ENCODE measurements at regions not wholly inside any gene's neighbourhood (a gene's known extent, or its start where the extent isn't known, plus 50 kb on each side); places are given as distances from the start of the nearest gene placed in this dataset.

- no peaks in the 10 kb centered on the region for H3K23me2 ChIP-seq (ENCODE audit: low read depth, low read length)
- no peak overlapping the region for H4K91ac ChIP-seq (replicated peaks; ENCODE audit: insufficient read length, low read length)
- no peak overlapping the region for H2BK5ac ChIP-seq (ENCODE audit: low read depth, low read length)
- H3K18ac ChIP-seq (ENCODE audit: extremely low read depth, low read length): no peak overlapping the region
- H4K5ac ChIP-seq (ENCODE audit: insufficient read length, low read depth, low read length): no peak overlapping the region
- H3K4me1 ChIP-seq (replicated peaks in 1 of 4; ENCODE audit: control insufficient read depth in 3 of 4, insufficient read depth in 4 of 4, low read length in 3 of 4): no peaks in the 10 kb centered on the region
- 93% methylated on average over 4 of the region's 4 CpGs; no CpG with 5 or more reads in 1 of the 2 experiments for WGBS, 2 experiments (ENCODE audit: extremely low coverage in 1 of 2, insufficient coverage in 1 of 2, insufficient read length in 1 of 2, insufficient replicate concordance in 2 of 2, low coverage in 1 of 2, low lambda C conversion rate in 2 of 2, missing lambda C conversion rate in 1 of 2)
- DNase-seq (ENCODE audit: low read depth in 1 of 2, low spot score in 2 of 2): no peak
- no peak overlapping the region for H2AK5ac ChIP-seq (ENCODE audit: low read depth, low read length)
- no peak overlapping the region for H3K14ac ChIP-seq (ENCODE audit: insufficient read length)
- no peaks in the 10 kb centered on the region for H3K27me3 ChIP-seq (replicated peaks in 1 of 4; ENCODE audit: control insufficient read depth in 3 of 4, extremely low read depth in 1 of 4, insufficient read depth in 3 of 4, low read length in 3 of 4)
- no peak overlapping the region for H2BK15ac ChIP-seq (ENCODE audit: low read length)
- no peak overlapping the region for H3K23ac ChIP-seq (ENCODE audit: insufficient read length)
- H3K79me2 ChIP-seq (ENCODE audit: control insufficient read depth in 1 of 2, insufficient read depth in 2 of 2, low read length in 2 of 2): no peaks in the 10 kb centered on the region
- no peak overlapping the region for H2BK12ac ChIP-seq (ENCODE audit: low read depth, low read length)
- H3K27ac ChIP-seq (ENCODE audit: low read depth, low read length): no peak overlapping the region
- H3K4me3 ChIP-seq (ENCODE audit: extremely low read depth in 1 of 4, insufficient read depth in 2 of 4, low read depth in 3 of 4, low read length in 4 of 4): no peak overlapping the region
- H3K9ac ChIP-seq (replicated peaks in 1 of 4; ENCODE audit: extremely low read depth in 1 of 4, low read depth in 3 of 4, low read length in 3 of 4): no peak overlapping the region
- TF ChIP-seq RAD21 (IDR thresholded peaks at IDR 0.05 in 1 of 2, conservative IDR thresholded peaks at IDR 0.05 in 1 of 2; ENCODE audit: low read depth in 2 of 2, low read length in 2 of 2): peak; percentile 35 to 51
- TF ChIP-seq CREB1 (IDR thresholded peaks at IDR 0.05): no peak
- TF ChIP-seq CHD1 (IDR thresholded peaks at IDR 0.05; ENCODE audit: low read depth, low read length): no peak
- TF ChIP-seq BCL11A (IDR thresholded peaks at IDR 0.05; ENCODE audit: low read depth in 2 of 2, low read length in 2 of 2): no peak
- no peak for TF ChIP-seq HDAC2 (IDR thresholded peaks at IDR 0.05; ENCODE audit: borderline replicate concordance in 1 of 2, low read depth in 2 of 2, low read length in 2 of 2)
- TF ChIP-seq EGR1 (IDR thresholded peaks at IDR 0.05; ENCODE audit: borderline replicate concordance, low read depth, low read length): no peak
- no peak for TF ChIP-seq MAFK (IDR thresholded peaks at IDR 0.05; ENCODE audit: low read depth, low read length)
- no peak for TF ChIP-seq TAF7 (optimal IDR thresholded peaks at IDR 0.05; ENCODE audit: borderline replicate concordance, low read depth, low read length)
- TF ChIP-seq, protein P1, sequence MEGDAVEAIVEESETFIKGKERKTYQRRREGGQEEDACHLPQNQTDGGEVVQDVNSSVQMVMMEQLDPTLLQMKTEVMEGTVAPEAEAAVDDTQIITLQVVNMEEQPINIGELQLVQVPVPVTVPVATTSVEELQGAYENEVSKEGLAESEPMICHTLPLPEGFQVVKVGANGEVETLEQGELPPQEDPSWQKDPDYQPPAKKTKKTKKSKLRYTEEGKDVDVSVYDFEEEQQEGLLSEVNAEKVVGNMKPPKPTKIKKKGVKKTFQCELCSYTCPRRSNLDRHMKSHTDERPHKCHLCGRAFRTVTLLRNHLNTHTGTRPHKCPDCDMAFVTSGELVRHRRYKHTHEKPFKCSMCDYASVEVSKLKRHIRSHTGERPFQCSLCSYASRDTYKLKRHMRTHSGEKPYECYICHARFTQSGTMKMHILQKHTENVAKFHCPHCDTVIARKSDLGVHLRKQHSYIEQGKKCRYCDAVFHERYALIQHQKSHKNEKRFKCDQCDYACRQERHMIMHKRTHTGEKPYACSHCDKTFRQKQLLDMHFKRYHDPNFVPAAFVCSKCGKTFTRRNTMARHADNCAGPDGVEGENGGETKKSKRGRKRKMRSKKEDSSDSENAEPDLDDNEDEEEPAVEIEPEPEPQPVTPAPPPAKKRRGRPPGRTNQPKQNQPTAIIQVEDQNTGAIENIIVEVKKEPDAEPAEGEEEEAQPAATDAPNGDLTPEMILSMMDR (IDR thresholded peaks at IDR 0.05; ENCODE audit: control extremely low read depth in 1 of 3, insufficient read depth in 1 of 3, low read depth in 1 of 3, low read length in 3 of 3): peak in 2 of 3 experiments; percentile 19 to 47; a peak in 2 of 4 replicates
- no peaks in the 10 kb centered on the region for H3K79me1 ChIP-seq (ENCODE audit: low read depth, low read length)
- H3K56ac ChIP-seq (replicated peaks; ENCODE audit: insufficient read length, low read depth, low read length): no peak overlapping the region
- no peak overlapping the region for H2AFZ ChIP-seq (ENCODE audit: low read length)
- H3K36me3 ChIP-seq (ENCODE audit: control insufficient read depth in 2 of 4, insufficient read depth in 4 of 4, low read length in 3 of 4): no peaks in the 10 kb centered on the region
- H2BK120ac ChIP-seq (replicated peaks; ENCODE audit: low read depth, low read length): no peak overlapping the region
- no peak overlapping the region for H2BK20ac ChIP-seq (ENCODE audit: low read length)
- no peaks in the 10 kb centered on the region for H4K20me1 ChIP-seq (replicated peaks in 1 of 2; ENCODE audit: control insufficient read depth in 1 of 2, insufficient read depth in 2 of 2, low read length in 2 of 2)
- POLR2A ChIA-PET (ENCODE audit: partially characterized antibody): no interaction called here
- H3K4ac ChIP-seq (replicated peaks; ENCODE audit: insufficient read length, low read depth, low read length): no peak overlapping the region
- FAIRE-seq: no peak
- H3K4me2 ChIP-seq (ENCODE audit: insufficient read depth in 1 of 2, low read depth in 2 of 2, low read length in 2 of 2): no peak overlapping the region
- CTCF ChIA-PET (ENCODE audit: partially characterized antibody): interaction anchor here (0.8 to 2.9 kb wide), 7 partner anchors 8 to 957 kb away, joined by 3 to 14 read pairs (median 4); no protein-coding TSS in a partner anchor
- H4K8ac ChIP-seq (ENCODE audit: extremely low read depth, insufficient read depth, low read length): no peak overlapping the region
- H3K9me3 ChIP-seq (ENCODE audit: insufficient read depth in 2 of 2, low read depth in 1 of 2, low read length in 1 of 2): peaks cover 11 to 20% of the 10 kb centered on the region in 2 experiments
These were observed 179.0 kb upstream of the IGF1 start for GRCh38 chr12:102659200-102659911.

Measured in H1 (cell line).